CD4-positive, alpha-beta T cell treated with Interleukin-10 for 1 hour (primary cell): ENCODE measurements at regions not wholly inside any gene's neighbourhood (a gene's known extent, or its start where the extent isn't known, plus 50 kb on each side); places are given as distances from the start of the nearest gene placed in this dataset.
"Not testable (repeated sequence)": the region's sequence is repeated elsewhere in the genome, so short reads cannot be mapped to it uniquely, and the experiment has no call there.

Source experiments
- DNase-seq: peaks from one replicate; pipeline ENCODE4 v3.0.0-alpha.2; 2020

DNA sequence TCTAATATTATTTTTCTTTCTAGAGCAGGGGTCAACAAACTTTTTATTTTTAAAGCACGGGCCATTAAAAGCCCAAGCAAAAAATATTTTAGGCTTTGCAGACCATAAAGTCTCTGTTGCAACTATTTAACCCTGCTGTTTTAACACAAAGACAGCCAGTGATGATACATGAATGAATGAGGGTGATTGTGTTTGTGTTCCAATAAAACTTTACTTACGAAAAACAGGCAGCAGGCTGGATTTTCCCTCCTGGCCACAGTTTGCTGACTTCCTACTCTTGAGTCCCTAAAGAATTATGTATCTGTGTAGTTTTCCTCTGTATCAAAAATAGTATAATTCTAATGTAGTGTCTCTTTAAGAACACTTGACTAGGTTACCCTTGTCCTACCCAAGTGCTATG, 402.0 kb downstream of the ADCYAP1 start:
- DNase-seq: no peak

DNA sequence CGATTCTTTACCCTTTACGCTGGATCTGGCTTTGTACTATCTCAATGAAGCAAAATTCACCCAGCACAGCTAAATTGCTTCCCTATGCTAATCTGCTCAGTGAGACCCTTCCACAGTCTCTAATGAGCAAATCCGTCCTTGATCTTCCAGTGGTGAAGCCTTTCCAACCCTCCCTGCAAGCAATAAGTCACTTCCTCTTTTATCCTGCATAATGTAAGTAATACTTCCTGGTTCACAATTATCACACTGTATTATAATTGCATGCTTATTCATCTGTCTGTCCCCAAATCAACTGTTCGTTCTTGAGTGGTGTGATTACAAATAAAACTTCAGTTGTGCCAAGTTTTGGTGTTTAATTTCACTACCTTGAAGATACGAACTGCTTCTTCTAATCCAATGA, 404.0 kb downstream of the ADCYAP1 start:
- DNase-seq: no peak

DNA sequence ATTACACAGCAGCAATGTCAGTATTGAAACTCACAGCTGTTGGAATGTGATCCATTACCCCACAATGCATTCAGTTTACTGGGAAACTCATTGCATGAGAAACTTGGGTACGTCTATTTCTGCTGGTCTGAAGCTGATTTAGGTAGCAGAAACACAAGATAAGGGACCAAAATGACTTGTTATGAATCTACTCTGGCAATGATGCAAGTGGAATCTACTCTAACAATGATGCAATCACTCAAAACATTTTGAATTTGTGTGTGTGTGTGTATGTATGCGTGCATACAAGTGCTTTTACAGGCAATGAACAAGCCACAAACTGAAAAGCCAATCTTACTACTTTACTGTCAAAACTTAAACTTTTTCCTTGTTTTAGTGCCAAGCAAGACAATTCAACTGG, 406.7 kb downstream of the ADCYAP1 start:
- DNase-seq: no peak

DNA sequence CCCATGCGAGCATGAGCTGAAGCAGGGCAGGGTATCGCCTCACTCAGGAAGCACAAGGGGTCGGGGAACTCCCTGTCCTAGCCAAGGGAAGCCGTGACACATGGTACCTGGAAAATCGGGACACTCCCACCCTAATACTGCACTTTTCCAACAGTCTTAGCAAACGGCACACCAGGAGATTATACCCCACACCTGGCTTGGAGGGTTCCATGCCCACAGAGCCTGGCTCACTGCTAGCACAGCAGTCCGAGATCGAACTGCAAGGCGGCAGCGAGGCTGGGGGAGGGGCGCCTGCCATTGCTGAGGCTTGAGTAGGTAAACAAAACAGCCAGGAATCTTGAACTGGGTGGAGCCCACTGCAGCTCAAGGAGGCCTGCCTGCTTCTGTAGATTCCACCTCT, 430.7 kb downstream of the ADCYAP1 start:
- DNase-seq: not testable (repeated sequence)

DNA sequence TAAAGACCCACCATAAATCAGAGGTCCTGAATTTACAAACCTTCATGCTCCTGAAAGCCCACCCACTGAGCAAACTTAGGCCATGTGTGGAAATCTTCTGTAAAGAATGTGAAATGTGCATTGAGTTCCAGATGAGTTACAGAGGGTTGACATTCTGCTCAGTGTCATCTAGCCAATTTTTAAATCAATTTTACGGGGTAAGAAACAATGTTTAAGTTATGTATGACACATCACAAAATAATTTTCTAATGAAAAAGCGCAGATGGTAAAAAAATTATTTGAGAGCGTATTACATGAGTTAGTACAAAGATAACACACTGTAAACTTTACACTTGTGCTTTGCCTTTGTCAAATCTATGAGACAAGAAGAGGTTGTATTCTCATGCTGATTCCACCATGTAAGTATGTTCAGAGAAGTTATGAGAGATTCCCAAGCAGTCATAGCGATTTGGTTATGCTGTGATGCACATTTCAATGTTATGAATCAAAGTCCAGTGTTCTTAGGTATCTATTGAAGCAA, 446.3 kb downstream of the ADCYAP1 start:
- DNase-seq: no peak

DNA sequence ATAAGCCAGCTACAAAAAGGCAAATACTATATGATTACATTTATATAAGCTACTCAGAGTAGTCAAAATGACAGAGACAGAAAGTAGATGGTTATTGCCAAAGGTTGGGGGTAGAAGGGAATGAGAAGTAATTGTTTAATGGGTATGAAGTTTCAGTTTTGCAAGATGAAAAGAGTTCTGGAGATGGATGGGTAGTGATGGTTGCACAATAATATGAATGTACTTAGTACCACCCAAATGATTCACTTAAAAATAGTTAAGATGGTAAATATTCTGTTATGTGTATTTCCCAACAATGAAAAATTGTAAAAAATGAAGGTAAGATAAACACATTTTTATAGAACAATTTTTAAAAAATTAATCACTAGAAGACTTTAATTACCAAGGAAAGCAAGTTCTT, 448.4 kb downstream of the ADCYAP1 start:
- no peak for DNase-seq

DNA sequence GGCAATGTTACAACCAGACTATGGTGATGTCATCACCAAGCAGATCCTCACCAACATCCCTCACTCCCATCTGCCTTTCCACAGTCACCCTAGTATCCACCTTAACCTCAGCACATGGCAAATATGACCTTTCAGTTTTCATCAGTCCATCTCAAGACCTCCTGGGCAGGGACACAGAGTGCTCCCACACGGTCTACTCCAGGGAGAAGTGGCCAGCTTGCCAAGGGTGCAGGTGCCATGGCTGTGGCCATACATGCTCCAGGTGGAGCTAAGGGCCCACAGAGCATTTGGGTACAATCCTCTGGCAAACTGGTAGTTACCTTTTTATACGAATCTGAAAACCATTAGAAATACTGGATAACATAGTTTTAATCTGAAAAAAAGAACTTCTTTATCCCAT, 453.1 kb downstream of the ADCYAP1 start:
- DNase-seq: no peak

DNA sequence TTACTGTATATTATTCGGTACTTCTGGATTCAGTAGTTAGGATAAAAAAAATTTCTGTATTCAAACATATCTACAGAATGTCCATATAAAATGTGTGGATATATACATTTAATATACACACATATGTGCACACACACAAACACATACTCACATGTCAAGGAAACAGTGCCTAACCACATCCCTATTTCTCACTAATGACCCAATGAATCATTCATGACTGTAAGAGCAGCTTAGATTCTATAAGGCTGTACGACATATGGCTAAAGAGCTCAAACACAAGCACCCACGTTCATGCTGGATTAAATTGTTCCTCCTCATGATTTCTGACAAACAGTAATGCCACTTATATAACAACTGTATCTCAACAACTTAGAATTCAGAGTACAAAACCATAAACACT, 457.3 kb downstream of the ADCYAP1 start:
- DNase-seq: no peak

DNA sequence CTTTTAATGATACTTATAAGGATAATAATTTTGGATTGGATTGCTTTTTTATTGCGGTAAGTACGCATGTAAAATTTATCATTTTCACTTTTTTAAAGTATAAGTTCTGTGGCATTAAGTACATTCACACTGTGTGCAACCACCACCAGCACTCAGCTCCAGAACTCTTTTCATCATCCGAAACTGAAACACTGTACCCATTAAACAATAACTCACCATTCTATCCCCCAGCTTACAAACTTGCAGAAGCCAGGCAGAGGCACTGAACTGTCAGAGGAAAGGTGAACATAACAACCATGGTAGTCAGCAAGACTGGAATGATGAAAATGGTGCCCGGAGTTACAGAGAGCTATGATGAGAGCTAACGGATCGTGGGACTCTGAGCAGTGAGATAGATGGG, 465.9 kb downstream of the ADCYAP1 start:
- DNase-seq: no peak

DNA sequence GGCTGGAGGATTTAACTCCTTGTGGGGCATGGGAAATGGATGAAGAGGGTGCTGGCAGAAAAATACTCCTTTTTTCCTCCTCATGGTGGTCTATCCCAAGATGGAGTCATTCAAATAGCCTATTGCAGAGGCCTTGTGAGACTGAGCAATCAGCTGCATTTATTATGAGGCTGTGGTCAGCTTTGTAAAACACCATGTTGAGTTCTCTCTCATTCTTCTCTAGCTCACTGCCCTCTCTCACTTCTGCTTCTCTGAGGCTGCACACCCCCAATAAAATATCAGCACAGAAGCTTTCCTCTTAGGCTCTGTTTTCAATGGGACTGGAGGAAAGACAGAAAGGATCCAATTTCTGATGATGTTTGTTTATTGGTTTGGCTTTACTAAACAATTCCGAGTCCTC, 467.1 kb downstream of the ADCYAP1 start:
- no peak for DNase-seq

DNA sequence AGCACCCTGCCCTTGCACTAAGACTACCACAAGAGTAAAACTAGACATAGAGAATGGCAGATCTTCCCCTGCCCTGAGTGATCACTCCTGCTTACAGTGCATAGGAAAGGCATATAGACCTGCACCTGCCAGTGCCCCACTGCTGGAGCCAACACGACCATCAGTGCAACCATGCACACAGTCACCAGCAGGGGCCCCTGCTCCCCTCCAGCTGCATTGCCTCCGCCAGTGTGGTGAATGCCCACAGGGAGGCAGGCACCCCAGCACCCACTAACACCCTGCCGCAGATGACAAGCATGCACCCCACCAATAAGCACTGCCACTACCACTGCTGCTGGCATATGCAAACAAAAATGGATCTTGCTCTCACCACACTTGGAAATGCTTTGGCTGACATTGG, 478.8 kb downstream of the ADCYAP1 start:
- DNase-seq: no peak

DNA sequence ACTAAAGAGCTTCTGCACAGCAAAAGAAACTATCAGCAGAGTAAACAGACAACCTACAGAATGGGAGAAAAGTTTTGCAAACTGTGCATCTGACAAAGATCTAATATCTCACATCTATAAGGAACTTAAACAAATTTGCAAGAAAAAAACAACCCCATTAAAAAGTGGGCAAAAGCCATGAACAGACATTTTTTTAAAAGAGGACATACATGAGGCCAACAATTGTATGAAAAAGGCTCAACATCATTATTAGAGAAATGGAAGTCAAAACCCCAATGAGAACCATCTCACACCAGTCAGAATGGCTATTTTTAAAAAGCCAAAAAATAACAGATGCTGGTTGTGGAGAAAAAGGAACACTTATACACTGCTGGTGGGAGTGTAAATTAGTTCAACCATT, 483.8 kb downstream of the ADCYAP1 start:
- not testable (repeated sequence) for DNase-seq

DNA sequence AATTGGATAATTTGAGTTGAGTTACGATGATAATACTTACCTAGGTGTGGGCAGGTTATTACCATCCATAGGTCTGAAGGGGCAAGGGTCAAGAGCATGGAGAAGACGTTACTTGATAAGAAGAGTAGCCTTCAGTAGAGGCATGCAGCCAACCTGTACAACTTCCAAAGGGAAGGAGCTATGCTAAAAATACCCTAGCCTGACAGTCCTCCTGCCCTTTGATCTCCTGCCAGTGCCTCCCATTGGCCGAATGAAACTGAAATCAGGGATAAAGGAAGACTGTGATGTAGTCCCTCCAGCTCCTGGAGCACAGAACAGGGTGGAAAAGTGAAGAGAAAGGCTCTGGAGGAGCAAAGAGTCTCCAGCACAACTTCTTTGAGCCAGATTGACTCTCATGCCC, 487.4 kb downstream of the ADCYAP1 start:
- DNase-seq: no peak

DNA sequence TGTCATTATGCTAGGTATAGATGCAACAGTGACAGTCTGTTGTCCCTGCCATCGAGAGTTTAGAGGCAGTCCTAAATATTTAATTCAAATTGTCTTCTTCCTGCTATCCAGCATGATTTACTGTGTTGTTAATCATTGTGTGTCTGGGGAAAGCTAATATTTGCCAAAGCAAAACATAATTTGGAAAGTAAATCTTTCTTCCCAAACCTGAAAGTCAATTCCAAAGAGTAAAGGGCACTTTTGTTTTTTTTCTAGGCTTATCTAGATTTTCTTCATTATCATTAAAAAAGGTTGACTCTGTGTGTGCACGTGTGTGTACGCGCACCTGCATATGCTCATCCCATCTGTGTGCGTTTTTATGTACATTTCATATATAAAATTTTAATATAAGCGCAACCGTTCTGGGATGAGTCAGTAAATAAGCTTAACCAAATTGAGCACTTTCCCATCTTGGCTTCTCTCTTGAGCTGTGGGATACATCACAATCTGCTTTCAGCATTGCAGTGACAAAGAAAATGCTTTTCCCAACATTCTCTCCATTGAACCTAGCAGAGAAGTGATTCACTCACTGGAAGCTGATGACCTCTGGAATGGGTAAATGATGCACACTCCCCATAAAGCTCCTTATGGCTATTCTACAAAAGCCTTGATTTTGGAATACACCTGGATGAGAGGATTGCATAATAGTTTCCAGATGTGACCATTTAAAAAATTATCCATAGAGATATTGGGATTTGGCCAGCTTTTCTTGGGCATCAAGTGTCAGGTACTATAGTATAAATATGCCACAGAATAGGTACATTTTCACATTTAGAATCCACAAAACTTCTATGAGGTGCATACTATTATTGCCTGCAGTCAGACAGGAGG, 488.4 kb downstream of the ADCYAP1 start:
- no peak for DNase-seq

DNA sequence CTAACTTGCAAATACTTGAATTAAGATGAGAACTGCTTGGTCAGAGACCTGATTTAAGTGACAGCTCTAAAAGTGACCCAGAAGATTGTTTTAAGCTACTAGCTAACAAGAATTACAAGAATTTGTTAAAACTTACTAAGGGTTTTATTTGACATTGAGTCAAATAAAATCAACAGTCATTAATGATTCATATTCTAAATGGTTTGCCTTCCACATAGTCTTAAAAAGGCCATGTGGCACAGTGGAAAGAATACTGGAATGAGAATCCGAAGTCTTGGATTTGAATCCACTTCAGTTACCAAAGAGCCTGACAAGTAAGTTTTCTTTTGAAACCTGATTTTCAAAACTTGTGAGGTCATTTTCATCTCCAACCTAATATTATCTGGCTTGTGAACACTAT, 489.3 kb downstream of the ADCYAP1 start:
- DNase-seq: no peak

DNA sequence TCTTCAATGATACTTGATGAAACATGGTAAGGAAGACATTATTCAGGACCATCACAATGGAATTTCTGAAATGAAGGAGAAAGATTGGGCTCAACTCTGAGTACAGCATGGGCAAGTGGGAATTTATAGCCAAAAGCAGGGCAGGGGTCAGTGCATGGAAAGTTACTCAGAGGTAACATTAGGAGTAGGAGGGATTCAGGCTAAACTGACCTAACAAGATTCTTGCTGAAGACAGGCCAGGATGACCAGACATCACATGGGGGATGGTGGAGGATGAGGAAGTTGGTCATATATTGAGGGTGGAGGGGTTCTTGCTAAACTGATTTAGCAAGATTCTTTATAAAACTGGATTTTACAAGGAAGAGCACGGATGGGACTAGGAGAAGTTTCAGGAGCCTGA, 489.8 kb downstream of the ADCYAP1 start:
- no peak for DNase-seq

DNA sequence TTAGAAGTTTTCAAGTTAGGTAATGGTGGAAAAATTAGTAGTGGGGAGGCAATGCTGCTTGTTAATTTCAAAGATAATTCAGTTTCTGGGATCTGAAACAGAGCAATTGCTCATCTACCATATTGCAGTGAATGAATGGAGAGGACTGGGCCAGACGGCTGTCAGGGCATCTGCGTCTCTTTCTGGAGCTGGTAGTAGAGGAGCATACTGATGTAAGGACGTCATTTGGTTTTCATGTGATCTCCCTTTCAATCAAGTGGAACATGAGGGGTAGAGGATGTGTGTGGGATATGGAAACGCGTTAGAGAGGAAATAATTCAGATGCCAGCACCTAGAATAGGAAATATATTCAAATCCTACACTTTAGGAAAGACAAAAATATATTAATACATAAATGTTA, 490.3 kb downstream of the ADCYAP1 start:
- no peak for DNase-seq

DNA sequence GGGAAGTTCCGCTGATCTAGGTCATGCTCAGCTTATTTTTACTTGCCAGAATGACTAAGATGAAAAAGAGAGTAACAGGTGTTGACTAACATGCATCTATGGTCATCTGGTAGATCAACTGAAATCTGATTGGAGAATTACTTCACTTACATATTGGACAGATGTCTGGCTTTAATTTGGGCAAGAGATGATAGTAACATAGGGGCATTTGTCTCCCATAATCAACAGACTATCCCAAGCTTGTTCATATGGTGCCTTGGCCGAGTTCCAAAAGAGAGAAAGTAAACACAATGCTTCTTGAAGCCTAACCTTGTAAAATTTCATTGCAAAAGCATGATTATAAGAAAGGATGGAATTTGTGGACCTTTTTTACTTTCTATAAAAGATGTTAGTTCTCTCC, 503.7 kb downstream of the ADCYAP1 start:
- no peak for DNase-seq

DNA sequence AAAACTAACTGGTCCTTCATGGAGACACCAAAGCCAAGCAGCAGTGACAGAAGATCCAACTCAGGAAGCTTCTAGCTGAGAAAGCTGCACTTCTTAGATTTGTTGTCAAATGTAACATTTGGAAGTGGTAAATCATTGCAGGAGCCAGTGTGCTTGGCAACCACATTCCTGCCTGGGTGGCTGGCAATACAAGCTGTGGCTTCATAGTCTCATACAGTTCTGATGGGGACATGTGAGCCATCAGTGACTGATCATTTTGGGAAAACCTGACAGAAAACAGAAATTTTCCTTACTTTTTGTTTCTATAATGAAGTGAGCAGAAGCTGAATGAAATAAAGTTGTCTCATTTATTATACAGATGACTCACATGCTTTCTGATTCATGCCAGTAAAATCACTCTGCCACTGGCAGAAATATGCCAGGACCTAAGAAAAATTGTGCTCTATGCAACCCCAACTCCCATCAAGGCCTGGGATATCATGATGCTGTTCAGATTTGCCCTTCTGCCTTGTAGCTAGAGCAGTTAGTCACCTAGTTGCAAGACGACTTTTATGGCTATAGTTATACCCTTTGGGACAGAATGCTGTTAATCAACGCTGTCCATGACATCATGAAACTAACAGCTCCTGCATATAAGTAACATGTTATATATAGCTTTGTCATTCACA, 508.1 kb downstream of the ADCYAP1 start:
- DNase-seq: no peak

DNA sequence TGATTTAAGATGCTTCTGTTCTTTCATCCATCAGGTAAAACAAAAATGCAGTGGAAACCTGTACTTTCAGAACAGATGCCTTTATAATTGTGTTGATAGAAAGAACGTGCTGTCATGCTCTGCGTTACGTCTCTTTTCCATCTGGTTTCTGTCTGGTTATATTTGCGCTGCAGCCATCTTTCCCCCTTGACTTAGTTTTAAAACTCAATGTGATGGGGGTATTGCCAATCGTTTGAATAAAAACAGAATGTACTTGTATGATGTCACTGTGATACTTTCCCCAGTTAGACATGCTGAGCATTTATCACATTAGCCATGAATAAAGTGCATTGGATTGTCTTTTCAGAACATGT, 508.6 kb downstream of the ADCYAP1 start:
- DNase-seq: no peak

DNA sequence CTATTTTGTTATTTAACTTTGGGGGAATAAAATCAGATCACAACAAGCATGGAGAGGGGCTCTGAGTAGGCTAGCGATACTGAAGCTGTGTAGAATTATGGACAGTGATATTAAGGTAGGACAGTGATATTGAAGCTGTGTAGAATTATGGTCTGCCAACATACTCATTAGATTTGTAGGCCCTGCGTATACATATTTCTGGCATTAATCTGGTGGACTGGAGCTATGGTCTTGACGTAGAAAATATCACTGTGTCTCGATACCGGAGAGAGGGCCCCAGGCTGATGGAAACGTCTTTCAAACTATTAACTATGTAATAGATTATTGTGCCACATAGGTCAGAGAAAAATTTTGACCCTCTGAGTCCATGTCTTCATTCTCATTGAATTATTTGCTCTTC, 511.4 kb downstream of the ADCYAP1 start:
- DNase-seq: no peak

DNA sequence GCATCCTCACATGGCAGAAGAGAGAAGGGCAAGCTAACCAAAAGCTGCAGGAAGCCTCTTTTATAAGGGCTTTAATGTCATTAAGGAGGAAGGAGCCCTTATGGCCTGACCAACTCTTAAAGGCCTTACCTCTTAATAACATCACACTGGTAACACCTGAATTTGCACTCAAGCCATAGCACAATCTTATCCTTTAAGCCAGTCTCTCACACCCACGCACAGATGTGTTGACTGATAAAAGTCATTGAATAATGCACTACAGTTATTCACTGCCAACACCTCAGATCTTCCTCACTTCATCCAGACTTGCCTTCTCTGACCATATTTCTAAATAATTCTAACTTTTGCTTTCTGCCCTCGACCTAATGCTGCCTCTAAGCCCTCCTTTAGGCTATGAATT, 516.8 kb downstream of the ADCYAP1 start:
- no peak for DNase-seq

DNA sequence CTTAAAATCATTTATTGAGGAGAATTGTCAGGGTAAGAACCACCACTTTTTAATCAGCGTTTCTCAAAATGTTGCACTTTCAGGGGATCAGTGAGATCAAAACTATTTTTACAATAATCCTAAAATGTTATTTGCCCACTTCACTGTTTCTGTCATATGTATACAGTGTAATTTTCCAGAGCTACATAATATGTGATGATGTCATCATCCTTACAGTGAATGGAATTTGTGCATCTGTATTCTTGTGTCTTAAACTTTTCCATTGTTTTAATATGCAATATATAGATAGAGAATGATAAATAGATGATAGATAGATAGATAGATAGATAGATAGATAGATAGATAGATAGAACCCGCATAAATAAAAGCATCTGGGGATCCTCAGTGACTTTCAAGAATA, 518.0 kb downstream of the ADCYAP1 start:
- DNase-seq: no peak

DNA sequence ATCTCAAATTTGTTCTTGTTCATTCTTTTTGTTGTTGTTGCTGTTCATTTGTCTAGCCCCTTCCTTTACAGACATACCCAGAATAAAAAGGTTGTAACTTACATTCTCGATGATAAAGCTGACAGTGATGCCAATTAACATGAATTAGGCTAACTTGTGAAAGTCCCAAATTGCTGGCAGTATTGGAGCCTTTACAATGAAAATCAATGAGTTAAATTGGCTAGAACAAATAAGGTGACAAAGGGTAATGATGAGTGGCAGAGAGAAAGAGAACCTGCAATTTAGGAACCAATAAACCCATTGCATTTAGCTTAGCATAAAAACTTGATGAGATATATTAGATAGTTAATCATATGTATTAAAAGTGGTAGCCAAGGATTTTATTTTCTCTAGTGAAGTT, 521.0 kb downstream of the ADCYAP1 start:
- no peak for DNase-seq

DNA sequence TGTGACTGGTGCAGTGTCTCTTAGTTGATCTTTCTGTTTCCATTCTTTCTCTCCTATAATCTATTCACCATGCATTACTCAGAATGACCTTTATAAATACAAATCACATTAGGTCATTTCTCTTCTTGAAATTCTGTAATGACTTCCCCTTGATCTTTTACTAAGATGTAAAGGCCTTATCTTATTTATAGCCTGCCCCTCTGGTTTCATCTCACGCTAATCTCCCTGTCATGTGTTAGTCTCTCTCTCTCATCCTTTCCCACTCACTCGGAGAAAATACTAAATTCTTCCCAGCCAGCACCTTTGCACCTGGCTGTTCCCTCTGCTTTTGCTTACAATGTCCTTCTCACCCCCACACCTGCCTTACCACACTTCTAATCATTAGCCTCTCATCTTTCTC, 530.8 kb downstream of the ADCYAP1 start:
- no peak for DNase-seq
